Prostate gland (tissue), 2 donors: ENCODE measurements at regions not wholly inside any gene's neighbourhood (a gene's known extent, or its start where the extent isn't known, plus 50 kb on each side); places are given as distances from the start of the nearest gene placed in this dataset.
A peak's percentile ranks its signal among the peaks of the same experiment; 100 is the strongest.

Experiments
- DNase-seq: peaks from one replicate; pipeline ENCODE4 v3.0.0-alpha.2; 2019; ENCODE audit warnings: low spot score
- H3K27ac ChIP-seq, 2 donors: fragments of 200-600 bp; sonication (generic); 2 replicates each; pipeline ENCODE4 v1.5.1; 2017 to 2019
- H3K27me3 ChIP-seq: fragments of 200-600 bp; sonication (generic); replicated peaks from 2 replicates; pipeline ENCODE4 v1.5.1; 2019; ENCODE audit not compliant: insufficient read depth
- H3K36me3 ChIP-seq, 2 donors: fragments of 200-600 bp; sonication (generic); 1 replicate in 1 of 2; 2 replicates in 1 of 2; pipeline versions ENCODE4 v1.5.1 to v1.8.1; 2017 to 2019
- H3K4me1 ChIP-seq: fragments of 200-600 bp; sonication (generic); replicated peaks from 2 replicates; pipeline ENCODE4 v1.5.1; 2019
- H3K4me3 ChIP-seq, 2 donors: fragments of 200-600 bp; sonication (generic); 2 replicates each; pipeline ENCODE4 v1.5.1; 2017 to 2019
- H3K9me3 ChIP-seq: fragments of 200-600 bp; sonication (generic); 2 replicates; pipeline ENCODE4 v1.5.1; 2017
- CTCF ChIP-seq, 4 experiments: fragments of 200-600 bp in 2 of 4; fragments of 450-650 bp in 2 of 4; sonication (generic) in 2 of 4; IDR thresholded peaks; 1 replicate in 3 of 4; 2 replicates in 1 of 4; pipeline ENCODE4 v1.5.1; 2016 to 2019; ENCODE audit warnings: antibody characterized with exemption in 4 of 4, mild to moderate bottlenecking in 2 of 4, moderate library complexity in 2 of 4
- POLR2A ChIP-seq: fragments of 450-650 bp; IDR thresholded peaks from one replicate; pipeline ENCODE4 v1.6.1; 2016; ENCODE audit warnings: antibody characterized with exemption, mild to moderate bottlenecking
- POLR2AphosphoS5 ChIP-seq: sonication (generic); formaldehyde crosslinking; IDR thresholded peaks from one replicate; pipeline ENCODE4 v1.6.1; 2017; ENCODE audit warnings: antibody characterized with exemption
- WGBS: methylation state at CpG from one replicate; pipeline ENCODE4 v1.1.5; 2018; 5-methylcytosine and 5-hydroxymethylcytosine counted together
- intact Hi-C: fragments of 100-400 bp; cut with DNase I; formaldehyde crosslinking; loops from one replicate; pipeline ENCODE4 v1.14.2; 2022

GRCh38 chr10:111348076-111348475, 271.2 kb downstream of the ADRA2A start:
- TF ChIP-seq POLR2A (no peak), POLR2AphosphoS5 (no peak), CTCF (IDR thresholded peaks at IDR 0.05) (no peak)
- H3K9me3 ChIP-seq = no peaks in the 10 kb centered on the region
- no peaks in the 10 kb centered on the region for H3K4me1 ChIP-seq
- no peaks in the 10 kb centered on the region for H3K27me3 ChIP-seq
- no peak for DNase-seq
- WGBS = 89% methylated on average over 4 of the region's 4 CpGs
- intact Hi-C loops = no loop called here
- H3K4me3 ChIP-seq = no peak overlapping the region
- H3K27ac ChIP-seq = no peak overlapping the region
- H3K36me3 ChIP-seq = no peaks in the 10 kb centered on the region

- Histone ChIP-seq H3K27me3 (peaks cover 2% of the 10 kb centered on the region), H3K9me3 (no peaks in the 10 kb centered on the region), H3K4me1 (no peaks in the 10 kb centered on the region), H3K27ac (no peak overlapping the region), H3K4me3 (no peak overlapping the region), H3K36me3 (no peaks in the 10 kb centered on the region)
- DNase-seq = no peak
- TF ChIP-seq CTCF (IDR thresholded peaks at IDR 0.05) = no peak
- no peak for TF ChIP-seq POLR2AphosphoS5
- no peak for TF ChIP-seq POLR2A
- intact Hi-C loops = no loop called here
- WGBS = 100% methylated on average over 1 of the region's 1 CpG
Observed at GRCh38 chr10:111354859-111355258, 278.0 kb downstream of the ADRA2A start.

GRCh38 chr10:111356571-111356970, 279.7 kb downstream of the ADRA2A start:
- 54% methylated on average over 3 of the region's 3 CpGs for WGBS
- peaks cover 2% of the 10 kb centered on the region for H3K27me3 ChIP-seq

GRCh38 chr10:111357859-111358258, 281.0 kb downstream of the ADRA2A start:
- no peaks in the 10 kb centered on the region for H3K36me3 ChIP-seq
- intact Hi-C loops = no loop called here
- no peaks in the 10 kb centered on the region for H3K9me3 ChIP-seq
- TF ChIP-seq CTCF (IDR thresholded peaks at IDR 0.05) = no peak
- no peak for TF ChIP-seq POLR2A
- no peak for TF ChIP-seq POLR2AphosphoS5
- H3K27ac ChIP-seq = no peak overlapping the region
- H3K27me3 ChIP-seq = peaks cover 2% of the 10 kb centered on the region
- H3K4me3 ChIP-seq = no peak overlapping the region
- H3K4me1 ChIP-seq = no peaks in the 10 kb centered on the region
- DNase-seq = no peak
- WGBS = 76% methylated on average over 1 of the region's 1 CpG

More at GRCh38 chr10:111356571-111356970, 279.7 kb downstream of the ADRA2A start:
- no peak for DNase-seq
- H3K27ac ChIP-seq = no peak overlapping the region
- H3K36me3 ChIP-seq = no peaks in the 10 kb centered on the region
- H3K9me3 ChIP-seq = no peaks in the 10 kb centered on the region
- intact Hi-C loops = no loop called here
- H3K4me1 ChIP-seq = no peaks in the 10 kb centered on the region
- TF ChIP-seq CTCF (IDR thresholded peaks at IDR 0.05) = no peak
- no peak for TF ChIP-seq POLR2A
- H3K4me3 ChIP-seq = no peak overlapping the region

- no peak for TF ChIP-seq POLR2A
- peak in 2 of 4 experiments; percentile 12 to 30 for TF ChIP-seq CTCF (IDR thresholded peaks at IDR 0.05)
- no peak for TF ChIP-seq POLR2AphosphoS5
- H3K4me3 ChIP-seq = no peak overlapping the region
- 35% methylated on average over 5 of the region's 5 CpGs for WGBS
- no peaks in the 10 kb centered on the region for H3K4me1 ChIP-seq
- H3K27ac ChIP-seq = no peak overlapping the region
- intact Hi-C loops = no loop called here
- H3K9me3 ChIP-seq = no peaks in the 10 kb centered on the region
- H3K27me3 ChIP-seq = peaks cover 2% of the 10 kb centered on the region
- no peaks in the 10 kb centered on the region for H3K36me3 ChIP-seq
- no peak for DNase-seq
Observed at GRCh38 chr10:111360260-111360925, 283.6 kb downstream of the ADRA2A start.
